Uterus (tissue), 3 donors: ENCODE measurements at regions not wholly inside any gene's neighbourhood (a gene's known extent, or its start where the extent isn't known, plus 50 kb on each side); places are given as distances from the start of the nearest gene placed in this dataset.

Experiments used
- DNase-seq, 2 donors: peaks; one replicate each; pipeline ENCODE4 v3.0.0-alpha.2; 2019 to 2020
- H3K27ac ChIP-seq, 2 donors: fragments of 200-600 bp; sonication (generic); 1 replicate in 1 of 2; 2 replicates in 1 of 2; pipeline ENCODE4 v1.5.1; 2016 to 2018
- H3K27me3 ChIP-seq, 2 donors: fragments of 200-600 bp; sonication (generic); one replicate each; pipeline ENCODE4 v1.5.1; 2018 to 2019; ENCODE audit warnings: control low read depth in 1 of 2
- H3K36me3 ChIP-seq, 2 donors: fragments of 200-600 bp; sonication (generic); one replicate each; pipeline ENCODE4 v1.5.1; 2019; ENCODE audit warnings: control low read depth in 1 of 2
- H3K4me1 ChIP-seq, 2 donors: fragments of 200-600 bp; sonication (generic); one replicate each; pipeline ENCODE4 v1.5.1; 2018 to 2019; ENCODE audit warnings: control low read depth in 1 of 2
- H3K4me3 ChIP-seq, 2 donors: fragments of 200-600 bp; sonication (generic); 1 replicate in 1 of 2; 2 replicates in 1 of 2; pipeline ENCODE4 v1.5.1; 2018 to 2019; ENCODE audit warnings: mild to moderate bottlenecking in 1 of 2
- H3K9me3 ChIP-seq, 2 donors: fragments of 200-600 bp; sonication (generic); one replicate each; pipeline ENCODE4 v1.5.1; 2019; ENCODE audit warnings: control low read depth in 1 of 2
- CTCF ChIP-seq, 4 experiments: fragments of 200-600 bp in 2 of 4; fragments of 450-650 bp in 2 of 4; sonication (generic) in 2 of 4; IDR thresholded peaks; one replicate each; pipeline ENCODE4 v1.5.1; 2016 to 2019; ENCODE audit warnings: antibody characterized with exemption in 4 of 4, mild to moderate bottlenecking in 2 of 4, moderate library complexity in 1 of 4
- POLR2A ChIP-seq, 2 donors: fragments of 450-650 bp; IDR thresholded peaks; one replicate each; pipeline ENCODE4 v1.6.1; 2016; ENCODE audit warnings: antibody characterized with exemption in 2 of 2, mild to moderate bottlenecking in 1 of 2, moderate library complexity in 1 of 2
- intact Hi-C: fragments of 100-400 bp; cut with DNase I; formaldehyde crosslinking; loops from one replicate; pipeline ENCODE4 v1.15.1; 2023; ENCODE audit warnings: low total_unique reads
- donor health status: DM: yes; HTN: yes; CAD: no.

- Histone ChIP-seq H3K4me1 (no peaks in the 10 kb centered on the region), H3K27ac (no peak overlapping the region), H3K27me3 (no peaks in the 10 kb centered on the region), H3K9me3 (no peaks in the 10 kb centered on the region), H3K36me3 (no peaks in the 10 kb centered on the region), H3K4me3 (no peak overlapping the region)
- no peak for TF ChIP-seq CTCF (IDR thresholded peaks at IDR 0.05)
- no peak for TF ChIP-seq POLR2A (IDR thresholded peaks at IDR 0.05)
- intact Hi-C loops = no loop called here
- no peak for DNase-seq
Measured at GRCh38 chr17:72423718-72424117, 302.9 kb downstream of the SOX9 start.

- Histone ChIP-seq H3K9me3 (no peaks in the 10 kb centered on the region), H3K36me3 (no peaks in the 10 kb centered on the region), H3K27ac (no peak overlapping the region), H3K4me3 (no peak overlapping the region), H3K27me3 (no peaks in the 10 kb centered on the region), H3K4me1 (no peaks in the 10 kb centered on the region)
- no peak for DNase-seq
- intact Hi-C loops = no loop called here
- TF ChIP-seq POLR2A (IDR thresholded peaks at IDR 0.05) (no peak), CTCF (IDR thresholded peaks at IDR 0.05) (no peak)
Measured at GRCh38 chr17:72424505-72425117, 303.8 kb downstream of the SOX9 start.

GRCh38 chr17:72425133-72425793 lies 304.4 kb downstream of the SOX9 start:
- Histone ChIP-seq H3K9me3 (no peaks in the 10 kb centered on the region), H3K36me3 (no peaks in the 10 kb centered on the region), H3K4me1 (no peaks in the 10 kb centered on the region), H3K27me3 (no peaks in the 10 kb centered on the region), H3K4me3 (no peak overlapping the region), H3K27ac (no peak overlapping the region)
- no peak for TF ChIP-seq CTCF (IDR thresholded peaks at IDR 0.05)
- TF ChIP-seq POLR2A (IDR thresholded peaks at IDR 0.05) = no peak
- DNase-seq = no peak
- intact Hi-C loops = no loop called here

GRCh38 chr17:72425794-72426168 lies 305.0 kb downstream of the SOX9 start:
- no peaks in the 10 kb centered on the region for H3K27me3 ChIP-seq

More at GRCh38 chr17:72425794-72426168, 305.0 kb downstream of the SOX9 start:
- Histone ChIP-seq H3K36me3 (no peaks in the 10 kb centered on the region), H3K4me1 (no peaks in the 10 kb centered on the region), H3K9me3 (no peaks in the 10 kb centered on the region), H3K27ac (no peak overlapping the region), H3K4me3 (no peak overlapping the region)
- DNase-seq = no peak
- intact Hi-C loops = no loop called here
- TF ChIP-seq POLR2A (IDR thresholded peaks at IDR 0.05) (no peak), CTCF (IDR thresholded peaks at IDR 0.05) (no peak)
